PC-9 (cell line): ENCODE measurements at regions not wholly inside any gene's neighbourhood (a gene's known extent, or its start where the extent isn't known, plus 50 kb on each side); places are given as distances from the start of the nearest gene placed in this dataset.

ENCODE experiments used
- CTCF ChIP-seq: fragments of 200-600 bp; sonication (generic); conservative IDR thresholded peaks from 2 replicates; pipeline ENCODE4 v1.6.1; 2017; ENCODE audit warnings: mixed run types, antibody characterized with exemption, mild to moderate bottlenecking, moderate library complexity
- EZH2 ChIP-seq: fragments of 200-600 bp; sonication (generic); IDR thresholded peaks from 2 replicates; pipeline ENCODE4 v1.8.0; 2017; ENCODE audit warnings: antibody characterized with exemption, low read depth

- no peak for TF ChIP-seq EZH2
- TF ChIP-seq CTCF, result no peak
These were observed 764.2 kb downstream of the BRD1 start for GRCh38 chr22:49063545-49063890.
